Thyroid gland (tissue), 4 donors: ENCODE measurements at regions not wholly inside any gene's neighbourhood (a gene's known extent, or its start where the extent isn't known, plus 50 kb on each side); places are given as distances from the start of the nearest gene placed in this dataset.

Experiments
- POLR2A ChIP-seq, 2 donors: fragments of 450-650 bp; IDR thresholded peaks; one replicate each; pipeline ENCODE4 v1.6.1; 2017; ENCODE audit warnings: antibody characterized with exemption in 2 of 2, mild to moderate bottlenecking in 2 of 2, moderate library complexity in 1 of 2
- TF ChIP-seq, protein P1 (sequence below), 6 experiments: fragments of 200-600 bp in 3 of 6; fragments of 450-650 bp in 3 of 6; sonication (generic) in 3 of 6; IDR thresholded peaks; one replicate each; pipeline ENCODE4 v1.5.1; 2016 to 2019; ENCODE audit warnings: antibody characterized with exemption in 6 of 6, mild to moderate bottlenecking in 2 of 6, inconsistent platforms in 1 of 6, moderate library complexity in 1 of 6

- TF ChIP-seq, protein P1, sequence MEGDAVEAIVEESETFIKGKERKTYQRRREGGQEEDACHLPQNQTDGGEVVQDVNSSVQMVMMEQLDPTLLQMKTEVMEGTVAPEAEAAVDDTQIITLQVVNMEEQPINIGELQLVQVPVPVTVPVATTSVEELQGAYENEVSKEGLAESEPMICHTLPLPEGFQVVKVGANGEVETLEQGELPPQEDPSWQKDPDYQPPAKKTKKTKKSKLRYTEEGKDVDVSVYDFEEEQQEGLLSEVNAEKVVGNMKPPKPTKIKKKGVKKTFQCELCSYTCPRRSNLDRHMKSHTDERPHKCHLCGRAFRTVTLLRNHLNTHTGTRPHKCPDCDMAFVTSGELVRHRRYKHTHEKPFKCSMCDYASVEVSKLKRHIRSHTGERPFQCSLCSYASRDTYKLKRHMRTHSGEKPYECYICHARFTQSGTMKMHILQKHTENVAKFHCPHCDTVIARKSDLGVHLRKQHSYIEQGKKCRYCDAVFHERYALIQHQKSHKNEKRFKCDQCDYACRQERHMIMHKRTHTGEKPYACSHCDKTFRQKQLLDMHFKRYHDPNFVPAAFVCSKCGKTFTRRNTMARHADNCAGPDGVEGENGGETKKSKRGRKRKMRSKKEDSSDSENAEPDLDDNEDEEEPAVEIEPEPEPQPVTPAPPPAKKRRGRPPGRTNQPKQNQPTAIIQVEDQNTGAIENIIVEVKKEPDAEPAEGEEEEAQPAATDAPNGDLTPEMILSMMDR (IDR thresholded peaks at IDR 0.05) = no peak
- TF ChIP-seq POLR2A (IDR thresholded peaks at IDR 0.05) = no peak
Observed at GRCh38 chr21:18118566-18118965, 126.1 kb upstream of the CHODL start.
